GM23248 (cell line): ENCODE measurements at regions not wholly inside any gene's neighbourhood (a gene's known extent, or its start where the extent isn't known, plus 50 kb on each side); places are given as distances from the start of the nearest gene placed in this dataset.

ENCODE experiments used
- DNase-seq: peaks from one replicate; pipeline ENCODE4 v3.0.0-alpha.2; 2015
- H2AFZ ChIP-seq: fragments of 200-600 bp; sonication (generic); 2 replicates; pipeline ENCODE4 v1.6.1; 2016; ENCODE audit warnings: antibody characterized with exemption
- H3F3A ChIP-seq: fragments of 200-600 bp; sonication (generic); 2 replicates; pipeline ENCODE4 v1.6.1; 2016; ENCODE audit warnings: mild to moderate bottlenecking, antibody characterized with exemption, mixed run types; ENCODE audit not compliant: insufficient read depth
- H3K27ac ChIP-seq: fragments of 200-600 bp; sonication (generic); 2 replicates; pipeline ENCODE4 v1.5.1; 2016; ENCODE audit warnings: mild to moderate bottlenecking
- H3K27me3 ChIP-seq: fragments of 200-600 bp; sonication (generic); replicated peaks from 2 replicates; pipeline ENCODE4 v1.6.1; 2016; ENCODE audit warnings: mild to moderate bottlenecking; ENCODE audit not compliant: insufficient read depth
- H3K36me3 ChIP-seq: fragments of 200-600 bp; sonication (generic); 2 replicates; pipeline ENCODE4 v1.6.1; 2016; ENCODE audit warnings: low read depth, mild to moderate bottlenecking
- H3K4me1 ChIP-seq: fragments of 200-600 bp; sonication (generic); 2 replicates; pipeline ENCODE4 v1.6.1; 2016; ENCODE audit warnings: mild to moderate bottlenecking; ENCODE audit not compliant: insufficient read depth
- H3K4me2 ChIP-seq: fragments of 200-600 bp; sonication (generic); one replicate; pipeline ENCODE4 v1.6.1; 2016; ENCODE audit warnings: mild to moderate bottlenecking; ENCODE audit not compliant: unreplicated experiment
- H3K4me3 ChIP-seq: fragments of 200-600 bp; sonication (generic); 2 replicates; pipeline ENCODE4 v1.5.1; 2016; ENCODE audit warnings: mild to moderate bottlenecking
- H3K79me2 ChIP-seq: fragments of 200-600 bp; sonication (generic); 2 replicates; pipeline ENCODE4 v1.6.1; 2016; ENCODE audit warnings: mild to moderate bottlenecking; ENCODE audit not compliant: insufficient read depth
- H3K9ac ChIP-seq: fragments of 200-600 bp; sonication (generic); 2 replicates; pipeline ENCODE4 v1.6.1; 2016; ENCODE audit warnings: mild to moderate bottlenecking
- H3K9me2 ChIP-seq: fragments of 200-600 bp; sonication (generic); 2 replicates; pipeline ENCODE4 v1.6.1; 2016; ENCODE audit warnings: mixed run types, mild to moderate bottlenecking, moderate library complexity; ENCODE audit not compliant: insufficient read depth
- H3K9me3 ChIP-seq: fragments of 200-600 bp; sonication (generic); one replicate; pipeline ENCODE4 v1.6.1; 2017; ENCODE audit warnings: low read depth
- H4K20me1 ChIP-seq: fragments of 200-600 bp; sonication (generic); 2 replicates; pipeline ENCODE4 v1.6.0; 2016; ENCODE audit not compliant: insufficient read depth
- EZH2 ChIP-seq: fragments of 200-600 bp; sonication (generic); IDR thresholded peaks from 2 replicates; pipeline ENCODE4 v1.6.1; 2018; ENCODE audit warnings: antibody characterized with exemption, mild to moderate bottlenecking; ENCODE audit not compliant: insufficient read depth, poor library complexity, severe bottlenecking
- EZH2phosphoT487 ChIP-seq: fragments of 200-600 bp; sonication (generic); IDR thresholded peaks from 2 replicates; pipeline ENCODE4 v1.6.1; 2018; ENCODE audit warnings: antibody characterized with exemption, moderate library complexity, mild to moderate bottlenecking, low read depth; ENCODE audit not compliant: insufficient read depth
- WGBS, 2 experiments: methylation state at CpG; one replicate each; pipeline ENCODE4 v1.1.6; 2015 to 2017; ENCODE audit warnings: low lambda C conversion rate in 2 of 2, low coverage in 1 of 2; ENCODE audit errors: missing lambda C conversion rate in 2 of 2; 5-methylcytosine and 5-hydroxymethylcytosine counted together
- in situ Hi-C: fragments of 300-500 bp; cut with MboI; formaldehyde crosslinking; loops from 2 replicates; pipeline ENCODE4 v1.15.0; 2020

DNA sequence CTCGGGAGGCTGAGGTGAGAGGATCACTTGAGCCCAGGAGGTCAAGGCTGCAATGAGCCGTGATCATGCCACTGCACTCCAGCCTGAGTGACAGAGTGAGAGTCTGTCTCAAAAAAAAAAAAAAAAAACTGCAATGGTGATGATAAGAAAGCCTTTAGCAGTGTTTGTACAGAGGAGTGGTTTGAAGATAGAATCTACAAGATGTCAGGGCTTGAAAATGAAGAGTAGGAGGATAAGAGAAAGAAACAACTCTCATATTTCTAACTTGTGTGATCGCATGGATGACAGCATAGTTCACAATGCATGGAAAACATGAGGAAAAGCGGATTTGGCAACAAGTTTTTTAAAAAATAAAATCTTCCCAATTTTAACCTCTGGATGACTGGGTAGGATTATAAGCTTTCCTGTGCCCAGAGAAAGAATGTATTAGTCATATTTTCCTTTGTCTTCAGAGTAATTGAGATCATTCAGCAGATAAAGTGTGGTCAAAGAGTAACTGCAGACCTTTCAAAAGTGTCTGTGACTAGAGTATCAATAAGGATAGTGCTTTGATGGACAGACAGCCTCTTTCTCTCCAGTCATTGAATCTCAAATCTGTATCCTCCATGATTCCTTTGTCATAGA, 328.1 kb downstream of the CASP12 start:
- WGBS, 2 experiments = 62 to 70% methylated on average over 4 of the region's 4 CpGs
- H3K4me3 ChIP-seq = no peak overlapping the region
- no peak for DNase-seq

DNA sequence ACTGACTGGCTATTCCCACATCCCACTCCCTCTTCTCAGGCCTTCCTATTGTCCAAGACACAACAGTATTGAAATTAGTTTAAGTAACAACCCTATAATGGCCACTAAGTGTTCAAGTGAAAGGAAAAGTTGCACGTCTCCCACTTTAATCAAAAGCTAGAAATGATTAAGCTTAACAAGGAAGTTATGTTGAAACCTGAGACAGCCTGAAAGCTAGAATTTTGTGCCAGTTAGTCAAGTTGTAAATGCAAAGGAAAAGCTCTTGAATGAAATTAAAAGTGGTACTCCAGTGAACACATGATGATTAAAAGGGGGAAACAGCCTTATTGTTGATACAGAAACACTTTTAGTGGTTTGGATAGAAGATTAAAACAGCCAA, 332.7 kb downstream of the CASP12 start:
- no peak for DNase-seq
- WGBS, 2 experiments = 21 to 30% methylated on average over 1 of the region's 1 CpG
- Histone ChIP-seq H3K4me1 (no peaks in the 10 kb centered on the region), H3K4me3 (no peak overlapping the region), H3K9me2 (no peaks in the 10 kb centered on the region), H3K27me3 (no peaks in the 10 kb centered on the region), H3K9ac (no peak overlapping the region), H3K79me2 (no peaks in the 10 kb centered on the region), H3K4me2 (no peak overlapping the region), H3F3A (no peaks in the 10 kb centered on the region), H3K36me3 (no peaks in the 10 kb centered on the region), H3K9me3 (peaks cover 4% of the 10 kb centered on the region), H2AFZ (no peak overlapping the region), H4K20me1 (no peaks in the 10 kb centered on the region), H3K27ac (no peak overlapping the region)
- in situ Hi-C loops = no loop called here
- TF ChIP-seq EZH2 = no peak
- no peak for TF ChIP-seq EZH2phosphoT487

More for the DNA sequence above, 328.1 kb downstream of the CASP12 start:
- in situ Hi-C loops = no loop called here
- no peak overlapping the region for H3K27ac ChIP-seq
- no peak overlapping the region for H3K4me2 ChIP-seq
- TF ChIP-seq EZH2phosphoT487 (no peak), EZH2 (no peak)
- no peak overlapping the region for H2AFZ ChIP-seq
- H3F3A ChIP-seq = no peaks in the 10 kb centered on the region
- no peaks in the 10 kb centered on the region for H3K36me3 ChIP-seq
- H3K9me3 ChIP-seq = peaks cover 4% of the 10 kb centered on the region
- H3K4me1 ChIP-seq = no peaks in the 10 kb centered on the region
- no peaks in the 10 kb centered on the region for H3K79me2 ChIP-seq
- H3K27me3 ChIP-seq = no peaks in the 10 kb centered on the region
- no peaks in the 10 kb centered on the region for H3K9me2 ChIP-seq
- H4K20me1 ChIP-seq = no peaks in the 10 kb centered on the region
- no peak overlapping the region for H3K9ac ChIP-seq

DNA sequence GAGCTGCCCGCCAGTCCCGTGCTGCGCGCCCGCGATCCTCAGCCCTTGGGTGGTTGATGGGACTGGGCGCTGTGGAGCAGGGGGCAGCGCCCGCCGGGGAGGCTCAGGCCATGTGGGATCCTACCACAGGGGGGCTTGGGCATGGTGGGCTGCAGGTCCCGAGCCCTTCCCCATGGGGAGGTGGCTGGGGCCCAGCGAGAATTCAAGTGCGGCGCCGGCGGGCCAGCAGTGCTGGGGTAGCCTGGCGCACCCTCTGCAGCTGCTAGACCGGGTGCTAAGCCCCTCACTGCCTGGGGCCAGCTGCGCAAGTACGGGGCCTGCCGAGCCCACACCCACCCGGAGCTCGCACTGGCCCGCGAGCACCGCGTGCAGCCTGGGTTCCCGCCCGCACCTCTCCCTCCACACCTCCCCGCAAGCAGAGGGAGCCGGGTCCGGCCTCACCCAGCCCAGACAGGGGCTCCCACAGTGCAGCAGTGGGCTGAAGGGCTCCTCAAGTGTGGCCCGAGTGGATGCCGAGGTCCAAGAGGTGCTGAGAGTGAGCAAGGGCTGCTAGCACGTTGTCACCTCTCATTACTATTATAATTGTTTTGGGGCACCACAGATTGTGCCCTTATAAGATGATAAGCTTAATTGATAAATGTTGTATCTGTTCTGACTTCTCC, 333.2 kb downstream of the CASP12 start:
- Histone ChIP-seq H3K4me3 (no peak overlapping the region), H3K79me2 (no peaks in the 10 kb centered on the region), H3F3A (no peaks in the 10 kb centered on the region), H3K27ac (no peak overlapping the region), H3K9ac (no peak overlapping the region), H3K9me2 (no peaks in the 10 kb centered on the region), H3K36me3 (no peaks in the 10 kb centered on the region), H3K9me3 (peaks cover 4% of the 10 kb centered on the region), H3K27me3 (no peaks in the 10 kb centered on the region), H4K20me1 (no peaks in the 10 kb centered on the region), H2AFZ (no peak overlapping the region), H3K4me2 (no peak overlapping the region), H3K4me1 (no peaks in the 10 kb centered on the region)
- DNase-seq = no peak
- 92% methylated on average over 28 to 34 of the region's 35 CpGs for WGBS, 2 experiments
- TF ChIP-seq EZH2 (no peak), EZH2phosphoT487 (no peak)
- in situ Hi-C loops = no loop called here

DNA sequence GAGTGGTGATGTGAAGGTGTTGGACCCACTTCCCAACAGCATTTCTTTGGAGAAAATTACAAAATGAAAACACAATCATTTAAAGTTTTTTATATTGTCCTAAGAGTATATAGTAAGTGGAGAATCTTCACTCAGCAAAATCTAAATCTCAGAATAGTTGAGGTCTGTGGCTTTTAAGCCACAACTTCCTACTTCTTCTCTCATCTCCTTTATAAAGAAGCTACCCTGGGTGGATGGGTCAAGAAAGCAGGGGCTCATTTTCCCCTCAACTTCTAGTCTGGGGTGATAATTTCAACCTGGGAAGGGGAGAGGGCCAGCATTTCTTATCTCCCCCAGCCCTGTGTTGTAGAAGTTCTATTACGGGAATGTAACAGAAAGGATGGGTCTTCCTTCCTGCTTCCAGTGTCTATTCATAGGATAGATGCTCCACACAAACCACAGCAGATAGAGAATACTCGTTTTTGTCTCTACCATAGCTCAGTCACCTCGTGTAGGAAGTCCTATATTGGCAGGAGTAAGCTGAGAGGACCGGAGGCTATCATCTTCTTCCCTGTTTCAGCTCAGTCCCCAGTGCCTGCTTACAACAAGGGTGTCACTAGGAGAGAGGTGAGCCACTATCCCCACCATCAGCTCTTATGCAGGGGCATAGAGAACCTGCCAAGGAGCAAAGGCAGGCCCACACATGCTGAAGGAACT, 341.5 kb downstream of the CASP12 start:
- in situ Hi-C loops = no loop called here
- DNase-seq = no peak
- H3K4me3 ChIP-seq = no peak overlapping the region
- H3K9ac ChIP-seq = no peak overlapping the region
- H3K27ac ChIP-seq = no peak overlapping the region
- H3K4me2 ChIP-seq = no peak overlapping the region
- no peaks in the 10 kb centered on the region for H4K20me1 ChIP-seq
- no peaks in the 10 kb centered on the region for H3K9me2 ChIP-seq
- no peaks in the 10 kb centered on the region for H3K9me3 ChIP-seq
- no peaks in the 10 kb centered on the region for H3K4me1 ChIP-seq
- no peak for TF ChIP-seq EZH2
- TF ChIP-seq EZH2phosphoT487 = no peak
- no peaks in the 10 kb centered on the region for H3F3A ChIP-seq
- no peak overlapping the region for H2AFZ ChIP-seq
- WGBS, 2 experiments = 54 to 68% methylated on average over 4 of the region's 4 CpGs
- H3K27me3 ChIP-seq = no peaks in the 10 kb centered on the region
- no peaks in the 10 kb centered on the region for H3K36me3 ChIP-seq
- no peaks in the 10 kb centered on the region for H3K79me2 ChIP-seq
